Caki2 (cell line): ENCODE measurements at regions not wholly inside any gene's neighbourhood (a gene's known extent, or its start where the extent isn't known, plus 50 kb on each side); places are given as distances from the start of the nearest gene placed in this dataset.
"Not testable (repeated sequence)": the region's sequence is repeated elsewhere in the genome, so short reads cannot be mapped to it uniquely, and the experiment has no call there.

Experiments used
- DNase-seq: peaks from one replicate; pipeline ENCODE4 v3.0.0-alpha.2; 2015; ENCODE audit warnings: low read depth
- in situ Hi-C: cut with HindIII; loops from 2 replicates; pipeline ENCODE4 v1.10.0; 2016; ENCODE audit warnings: low sequenced_read_pairs, low pct_unique_long_range_greater_than_20kb, mixed read lengths

DNA sequence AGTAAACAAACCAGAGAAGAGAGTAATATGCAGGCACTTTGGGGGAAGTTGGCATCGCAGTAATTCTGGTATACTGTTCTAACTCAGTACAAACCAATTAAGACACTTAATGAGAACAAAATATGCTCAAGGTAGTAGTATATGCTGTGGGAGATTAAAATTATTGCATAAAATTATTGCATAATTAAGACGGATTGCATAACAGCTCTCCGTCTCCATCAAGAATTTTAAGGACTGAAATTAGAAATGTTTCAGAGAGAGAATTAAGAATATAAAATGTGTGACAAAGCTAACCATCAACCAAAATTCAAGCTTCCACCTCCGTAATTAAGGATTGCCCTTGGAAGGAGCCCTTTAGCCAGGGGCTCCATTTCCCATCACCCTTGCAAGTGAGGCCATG is 428.5 kb downstream of the ETS1 start:
- DNase-seq, result no peak
- in situ Hi-C loops, result no loop called here

GRCh38 chr11:128157423-128158298 is 429.7 kb downstream of the ETS1 start:
- peak; percentile 58 for DNase-seq
- in situ Hi-C loops, result no loop called here

- peak; percentile 18 for DNase-seq
- in situ Hi-C loops, result no loop called here
Measured at GRCh38 chr11:128156486-128156885, 430.9 kb downstream of the ETS1 start.

- DNase-seq, result no peak
- in situ Hi-C loops, result no loop called here
Measured at GRCh38 chr11:128155590-128155989, 431.8 kb downstream of the ETS1 start.

- no peak for DNase-seq
- in situ Hi-C loops, result no loop called here
Measured at GRCh38 chr11:128153697-128154048, 433.7 kb downstream of the ETS1 start.

GRCh38 chr11:128152796-128153696 is 434.3 kb downstream of the ETS1 start:
- in situ Hi-C loops, result no loop called here
- no peak for DNase-seq

DNA sequence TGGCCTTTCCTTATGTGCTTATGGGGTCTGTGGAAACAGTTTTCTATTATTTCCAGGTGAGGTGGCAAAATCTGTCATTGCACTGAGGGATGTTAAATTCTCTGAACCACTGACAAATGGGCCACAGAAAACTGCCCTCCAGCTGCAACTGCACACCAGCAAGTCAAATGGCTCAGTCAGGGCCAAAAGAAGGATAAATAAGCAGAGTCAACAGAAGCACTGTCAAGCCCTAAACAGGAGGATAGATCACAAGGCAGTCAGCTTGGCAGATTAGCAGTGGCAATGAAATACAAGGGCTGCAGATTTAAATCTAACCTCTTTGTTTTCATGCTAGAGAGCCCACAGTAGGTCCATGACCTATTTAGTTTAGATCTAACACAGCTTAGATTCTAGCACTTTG is 435.6 kb downstream of the ETS1 start:
- no peak for DNase-seq
- in situ Hi-C loops, result no loop called here

DNA sequence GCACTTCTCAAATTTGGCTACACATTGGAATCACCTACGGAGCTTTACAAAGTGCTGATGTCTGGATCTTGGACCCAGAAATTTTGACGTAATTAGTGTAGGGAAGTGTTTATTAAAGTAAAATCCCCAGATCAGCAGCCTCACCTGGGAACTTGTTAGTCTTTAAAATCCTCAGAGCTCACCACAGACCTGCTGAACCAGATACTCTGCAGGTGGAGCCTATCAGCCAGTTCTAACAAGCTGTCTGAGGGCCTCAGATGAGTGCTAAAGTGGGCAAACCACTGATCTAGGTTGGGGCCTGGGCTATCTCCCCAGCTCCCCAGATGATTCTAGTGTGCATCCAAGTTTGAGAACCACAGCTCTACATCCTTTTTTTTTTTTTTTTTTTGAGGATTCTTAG is 436.0 kb downstream of the ETS1 start:
- DNase-seq, result no peak

GRCh38 chr11:128148208-128148607 is 439.1 kb downstream of the ETS1 start:
- in situ Hi-C loops, result no loop called here

More for the DNA sequence above, 436.0 kb downstream of the ETS1 start:
- in situ Hi-C loops, result no loop called here

DNA sequence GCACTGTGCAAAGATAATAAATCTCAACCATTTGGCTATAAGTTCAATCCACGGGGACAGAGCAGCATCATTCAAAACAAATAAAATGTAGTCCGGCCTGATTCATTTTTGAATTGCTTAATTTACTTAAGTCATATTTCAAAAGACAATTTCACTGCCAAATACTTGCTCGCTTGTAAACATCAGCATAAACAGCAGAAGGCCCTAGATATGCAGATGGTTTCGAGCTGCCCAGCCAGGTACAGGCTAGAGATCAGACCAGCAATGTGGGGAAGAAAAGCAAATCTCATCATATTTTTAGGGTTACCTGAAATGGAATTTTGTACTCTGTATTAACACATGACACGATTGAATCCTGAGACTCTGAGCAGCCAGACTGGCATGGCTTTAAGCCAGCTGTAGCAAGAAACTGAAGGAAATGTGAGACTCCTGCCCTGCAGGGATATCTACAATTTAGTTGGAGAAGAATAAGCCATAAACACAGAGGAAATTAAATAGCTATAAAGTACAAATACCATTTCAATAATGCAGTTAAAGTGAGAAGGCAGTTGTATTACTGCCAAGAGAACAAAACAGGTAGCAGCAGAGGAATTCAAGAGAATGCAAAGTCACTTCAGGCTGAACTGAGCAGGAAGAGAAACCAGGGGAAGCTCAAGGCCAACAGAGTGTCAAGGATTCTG is 440.3 kb downstream of the ETS1 start:
- no peak for DNase-seq
- in situ Hi-C loops, result no loop called here

More at GRCh38 chr11:128148208-128148607, 439.1 kb downstream of the ETS1 start:
- DNase-seq, result no peak

GRCh38 chr11:128140293-128140692 is 447.1 kb downstream of the ETS1 start:
- DNase-seq, in situ Hi-C loops: not testable (repeated sequence)

DNA sequence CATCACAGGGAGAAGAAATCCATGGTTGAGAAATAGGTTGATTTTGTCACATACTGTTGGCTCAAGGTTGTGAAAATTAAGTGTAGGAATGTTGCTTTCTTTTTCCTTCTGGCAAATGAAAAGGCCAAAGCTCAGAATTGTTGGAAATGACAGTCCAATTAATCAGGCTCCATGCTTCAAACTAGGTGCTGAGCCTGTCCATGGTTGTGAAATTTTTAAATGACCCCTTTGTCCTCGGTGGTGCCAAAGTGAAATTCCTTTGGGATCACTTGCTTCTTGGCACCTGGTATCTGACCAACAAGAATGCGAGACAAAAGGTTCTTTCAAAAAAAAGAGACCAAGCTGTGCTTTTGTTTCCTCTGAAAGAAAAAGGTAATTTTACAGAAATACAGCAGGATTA is 451.9 kb downstream of the ETS1 start:
- no peak for DNase-seq
- in situ Hi-C loops, result no loop called here

DNA sequence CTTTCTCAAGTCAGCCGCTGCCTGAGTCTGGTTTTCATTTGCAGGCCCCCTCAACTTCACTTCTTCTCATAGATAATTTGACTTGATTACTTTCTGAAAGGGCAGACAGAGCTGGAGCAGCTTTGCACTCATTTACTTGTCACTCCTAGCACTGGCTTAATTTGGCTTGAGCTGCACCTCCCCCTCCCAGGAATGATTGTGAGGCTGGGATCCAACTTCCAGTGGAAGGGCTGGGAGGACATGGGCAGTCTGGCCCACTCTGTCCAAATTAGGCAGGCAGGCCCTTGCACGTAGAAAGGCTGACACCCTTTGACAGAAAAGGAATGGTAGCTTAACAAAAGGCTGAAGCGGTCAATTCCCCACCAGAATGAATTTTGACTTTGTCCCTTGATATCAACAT is 453.9 kb downstream of the ETS1 start:
- in situ Hi-C loops, result no loop called here
- DNase-seq, result no peak

DNA sequence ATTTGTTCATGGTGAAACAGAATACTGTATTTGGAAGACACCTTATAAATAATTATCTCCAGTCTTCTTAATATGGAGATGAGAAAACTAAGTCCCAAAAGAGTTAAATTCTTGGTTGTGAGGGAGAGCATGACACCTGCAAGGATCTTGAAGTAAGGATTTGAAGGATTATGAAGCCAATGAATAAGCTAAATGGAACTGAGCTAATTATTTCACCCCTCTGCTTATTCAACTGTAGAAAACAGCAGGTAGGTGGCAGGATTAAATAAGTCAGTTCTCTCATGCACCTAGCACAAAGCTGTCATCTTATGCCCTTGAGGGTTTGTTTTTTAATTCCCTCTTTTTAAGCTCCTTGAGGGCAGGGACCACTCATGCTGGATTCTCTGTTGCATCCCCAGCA is 457.3 kb downstream of the ETS1 start:
- no peak for DNase-seq
- in situ Hi-C loops, result no loop called here

DNA sequence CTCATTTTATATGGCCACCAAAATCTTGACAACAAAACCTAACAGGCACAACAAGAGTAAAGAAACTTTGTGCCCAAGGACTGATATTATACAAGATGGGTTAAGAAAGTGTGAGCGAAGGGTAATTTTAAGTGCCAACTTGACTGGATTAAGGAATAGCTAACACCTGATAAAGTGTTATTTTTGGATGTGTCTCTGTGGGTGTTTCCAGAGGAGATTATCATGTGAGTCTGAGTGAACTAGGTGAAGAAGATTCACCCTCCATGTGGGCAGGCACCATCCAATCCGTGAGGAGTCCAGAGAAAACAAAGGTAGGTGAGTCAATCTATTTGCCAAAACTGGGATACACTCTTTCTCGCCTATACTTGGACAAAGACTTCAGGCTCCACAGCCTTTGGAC is 461.6 kb downstream of the ETS1 start:
- no peak for DNase-seq
- in situ Hi-C loops, result no loop called here

DNA sequence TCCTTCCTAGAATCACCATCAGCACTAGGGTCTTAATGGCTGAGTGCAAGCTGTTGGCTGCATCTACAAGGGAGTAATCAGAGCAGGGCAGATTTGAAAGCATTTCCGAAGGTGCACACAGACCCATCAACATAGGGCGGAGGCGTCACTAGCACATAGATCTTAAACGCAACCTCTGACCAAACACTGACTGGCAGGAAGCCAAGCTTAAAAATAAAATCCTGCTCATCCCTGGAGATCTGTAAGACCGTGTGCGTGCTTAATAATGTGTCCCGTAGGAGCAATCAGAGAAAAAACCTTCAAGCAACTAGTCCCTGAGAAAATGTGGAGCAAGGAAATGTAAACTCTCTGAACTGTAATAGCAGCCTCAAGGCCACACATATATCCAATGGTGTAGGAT is 470.5 kb downstream of the ETS1 start:
- in situ Hi-C loops, result no loop called here
- DNase-seq, result no peak

DNA sequence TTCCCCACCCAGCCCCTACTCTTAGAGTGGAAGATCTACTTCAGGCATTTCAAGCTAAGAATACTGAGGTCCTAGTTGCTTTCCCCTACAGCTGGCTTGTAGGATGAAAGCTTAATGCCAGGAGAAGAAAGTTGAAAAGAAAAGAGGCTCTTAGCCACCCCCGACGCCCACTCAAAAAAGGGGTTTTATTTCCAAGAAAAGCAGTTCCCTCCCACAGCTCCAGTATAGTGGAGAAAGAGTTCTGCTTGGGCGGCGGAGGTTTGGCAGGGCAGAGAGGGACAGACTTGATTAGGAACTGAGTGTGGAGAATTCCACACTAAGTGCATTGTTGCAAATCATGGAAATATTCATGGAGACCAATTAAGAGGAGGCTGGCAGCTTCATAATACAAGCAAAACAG is 470.9 kb downstream of the ETS1 start:
- no peak for DNase-seq
- in situ Hi-C loops, result no loop called here

DNA sequence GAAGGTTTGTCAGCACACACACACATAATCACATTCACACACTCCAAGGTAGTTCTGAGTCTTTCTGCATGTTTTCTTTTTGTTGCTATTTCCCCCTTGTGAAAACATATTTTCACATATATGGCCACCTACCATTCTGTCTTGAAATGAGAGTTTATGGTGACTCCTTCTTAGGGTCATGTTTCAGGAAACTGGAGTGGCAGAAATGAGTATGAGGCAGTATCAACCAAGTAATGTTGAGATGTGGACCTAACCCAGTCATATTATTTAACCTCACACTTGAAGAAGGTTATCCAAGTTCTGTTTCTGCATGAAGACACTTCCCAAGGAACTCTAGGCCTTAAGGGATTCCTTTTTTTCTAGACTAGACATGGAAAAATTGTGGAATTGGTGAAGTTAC is 481.4 kb downstream of the ETS1 start:
- in situ Hi-C loops, result no loop called here
- DNase-seq, result no peak

- in situ Hi-C loops, result no loop called here
- DNase-seq, result no peak
Measured at GRCh38 chr11:128105511-128105910, 481.8 kb downstream of the ETS1 start.
